Smooth muscle cell (in vitro differentiated cells): ENCODE measurements at regions not wholly inside any gene's neighbourhood (a gene's known extent, or its start where the extent isn't known, plus 50 kb on each side); places are given as distances from the start of the nearest gene placed in this dataset.
"Not testable (repeated sequence)": the region's sequence is repeated elsewhere in the genome, so short reads cannot be mapped to it uniquely, and the experiment has no call there.

Experiments used
- DNase-seq: peaks from one replicate; lab custom pipeline; 2025; ENCODE audit not compliant: unreplicated experiment; lab: John Stamatoyannopoulos, UW
- H2AFZ ChIP-seq: fragments of 200-600 bp; sonication (generic); 2 replicates; pipeline ENCODE4 v1.6.0; 2016; ENCODE audit warnings: antibody characterized with exemption, low read depth, mild to moderate bottlenecking
- H3F3A ChIP-seq: fragments of 200-600 bp; sonication (generic); 2 replicates; pipeline ENCODE4 v1.6.0; 2017; ENCODE audit warnings: antibody characterized with exemption, low read depth
- H3K27ac ChIP-seq: fragments of 200-600 bp; sonication (generic); 2 replicates; pipeline ENCODE4 v1.5.1; 2016; ENCODE audit warnings: low read depth, mild to moderate bottlenecking
- H3K27me3 ChIP-seq: fragments of 200-600 bp; sonication (generic); 2 replicates; pipeline ENCODE4 v1.6.1; 2016; ENCODE audit warnings: low read depth, mild to moderate bottlenecking
- H3K36me3 ChIP-seq: fragments of 200-600 bp; sonication (generic); 2 replicates; pipeline ENCODE4 v1.5.1; 2016; ENCODE audit warnings: low read depth
- H3K4me1 ChIP-seq: fragments of 200-600 bp; sonication (generic); 2 replicates; pipeline ENCODE4 v1.5.1; 2016; ENCODE audit warnings: low read depth
- H3K4me2 ChIP-seq: fragments of 200-600 bp; sonication (generic); 2 replicates; pipeline ENCODE4 v1.6.0; 2016; ENCODE audit warnings: mild to moderate bottlenecking
- H3K4me3 ChIP-seq: fragments of 200-600 bp; sonication (generic); 2 replicates; pipeline ENCODE4 v1.5.1; 2016; ENCODE audit warnings: mild to moderate bottlenecking
- H3K79me2 ChIP-seq: fragments of 200-600 bp; sonication (generic); 2 replicates; pipeline ENCODE4 v1.6.0; 2016; ENCODE audit warnings: low read depth, mild to moderate bottlenecking
- H3K9ac ChIP-seq: fragments of 200-600 bp; sonication (generic); 2 replicates; pipeline ENCODE4 v1.6.0; 2016; ENCODE audit warnings: low read depth
- H3K9me3 ChIP-seq: fragments of 200-600 bp; sonication (generic); replicated peaks from 2 replicates; pipeline ENCODE4 v1.5.1; 2016; ENCODE audit warnings: low read depth
- H4K20me1 ChIP-seq: fragments of 200-600 bp; sonication (generic); 2 replicates; pipeline ENCODE4 v1.6.0; 2016; ENCODE audit warnings: low read depth
- CTCF ChIP-seq: fragments of 200-600 bp; sonication (generic); IDR thresholded peaks from 2 replicates; pipeline ENCODE4 v1.5.1; 2017; ENCODE audit warnings: borderline replicate concordance, mild to moderate bottlenecking, antibody characterized with exemption; ENCODE audit not compliant: insufficient read depth, poor library complexity, severe bottlenecking
- WGBS: methylation state at CpG from one replicate; pipeline ENCODE4 v1.1.7; 2016; ENCODE audit warnings: low lambda C conversion rate; 5-methylcytosine and 5-hydroxymethylcytosine counted together

- WGBS = 59% methylated on average over 2 of the region's 2 CpGs
- DNase-seq = no peak
- H3K9me3 ChIP-seq = no peaks in the 10 kb centered on the region
- no peak overlapping the region for H3K9ac ChIP-seq
- H3K4me3 ChIP-seq = no peak overlapping the region
- no peaks in the 10 kb centered on the region for H3K79me2 ChIP-seq
- H3K27ac ChIP-seq = no peak overlapping the region
- no peak for TF ChIP-seq CTCF
- no peaks in the 10 kb centered on the region for H3F3A ChIP-seq
- no peak overlapping the region for H2AFZ ChIP-seq
- no peak overlapping the region for H3K4me2 ChIP-seq
- no peaks in the 10 kb centered on the region for H3K4me1 ChIP-seq
- no peaks in the 10 kb centered on the region for H3K36me3 ChIP-seq
- no peaks in the 10 kb centered on the region for H3K27me3 ChIP-seq
- no peaks in the 10 kb centered on the region for H4K20me1 ChIP-seq
Observed at GRCh38 chr3:94811836-94812235, 749.0 kb downstream of the NSUN3 start.

GRCh38 chr3:94821241-94821640 is 758.4 kb downstream of the NSUN3 start:
- no peak for DNase-seq

GRCh38 chr3:94822298-94822697 is 759.4 kb downstream of the NSUN3 start:
- Histone ChIP-seq H3K79me2 (no peaks in the 10 kb centered on the region), H3K27ac (no peak overlapping the region), H3K27me3 (no peaks in the 10 kb centered on the region), H2AFZ (no peak overlapping the region), H3K4me1 (no peaks in the 10 kb centered on the region), H3K4me2 (no peak overlapping the region), H3F3A (no peaks in the 10 kb centered on the region), H4K20me1 (no peaks in the 10 kb centered on the region), H3K9me3 (no peaks in the 10 kb centered on the region), H3K4me3 (no peak overlapping the region), H3K9ac (no peak overlapping the region), H3K36me3 (no peaks in the 10 kb centered on the region)
- TF ChIP-seq CTCF = no peak
- DNase-seq = no peak
- 71% methylated on average over 2 of the region's 2 CpGs for WGBS

More at GRCh38 chr3:94821241-94821640, 758.4 kb downstream of the NSUN3 start:
- no peaks in the 10 kb centered on the region for H3K4me1 ChIP-seq
- H3K9me3 ChIP-seq = no peaks in the 10 kb centered on the region
- no peak overlapping the region for H2AFZ ChIP-seq
- H3K36me3 ChIP-seq = no peaks in the 10 kb centered on the region
- H3K79me2 ChIP-seq = no peaks in the 10 kb centered on the region
- 67% methylated on average over 1 of the region's 1 CpG for WGBS
- H3F3A ChIP-seq = no peaks in the 10 kb centered on the region
- no peak for TF ChIP-seq CTCF
- H3K4me2 ChIP-seq = no peak overlapping the region
- no peak overlapping the region for H3K27ac ChIP-seq
- H3K4me3 ChIP-seq = no peak overlapping the region
- H3K27me3 ChIP-seq = no peaks in the 10 kb centered on the region
- H3K9ac ChIP-seq = no peak overlapping the region
- H4K20me1 ChIP-seq = no peaks in the 10 kb centered on the region

GRCh38 chr3:94846251-94846650 is 783.4 kb downstream of the NSUN3 start:
- H3K4me2 ChIP-seq, H3K36me3 ChIP-seq, H4K20me1 ChIP-seq, H3K79me2 ChIP-seq, H3K4me1 ChIP-seq, DNase-seq, H3F3A ChIP-seq, H3K9me3 ChIP-seq, H3K9ac ChIP-seq, H3K27me3 ChIP-seq, H3K4me3 ChIP-seq, H2AFZ ChIP-seq, H3K27ac ChIP-seq: not testable (repeated sequence)
- 79% methylated on average over 10 of the region's 10 CpGs for WGBS
